Fibroblast of mammary gland (primary cell): ENCODE measurements at regions not wholly inside any gene's neighbourhood (a gene's known extent, or its start where the extent isn't known, plus 50 kb on each side); places are given as distances from the start of the nearest gene placed in this dataset.
A peak's percentile ranks its signal among the peaks of the same experiment; 100 is the strongest.

Experiments used
- DNase-seq: peaks from one replicate; pipeline ENCODE4 v3.0.0-alpha.2; 2010; ENCODE audit warnings: low read depth
- H3K4me3 ChIP-seq: 2 replicates; pipeline ENCODE4 v1.5.1; 2011; ENCODE audit warnings: low read depth, mild to moderate bottlenecking, low read length, moderate library complexity; ENCODE audit not compliant: control insufficient read depth
- CTCF ChIP-seq: conservative IDR thresholded peaks from 2 replicates; pipeline ENCODE4 v1.5.1; 2011; ENCODE audit warnings: low read depth, low read length, inconsistent platforms; ENCODE audit not compliant: control insufficient read depth, insufficient read depth

GRCh38 chr6:11428895-11429294, 108.7 kb upstream of the TMEM170B start:
- DNase-seq, result peak; percentile 92
- no peak overlapping the region for H3K4me3 ChIP-seq
- no peak for TF ChIP-seq CTCF

GRCh38 chr6:11428371-11428770, 109.2 kb upstream of the TMEM170B start:
- no peak for DNase-seq
- no peak for TF ChIP-seq CTCF

GRCh38 chr6:11427723-11428245, 109.8 kb upstream of the TMEM170B start:
- no peak overlapping the region for H3K4me3 ChIP-seq
- DNase-seq, result no peak
- TF ChIP-seq CTCF, result no peak

More at GRCh38 chr6:11428371-11428770, 109.2 kb upstream of the TMEM170B start:
- H3K4me3 ChIP-seq, result no peak overlapping the region

GRCh38 chr6:11427091-11427722, 110.3 kb upstream of the TMEM170B start:
- H3K4me3 ChIP-seq, result no peak overlapping the region
- TF ChIP-seq CTCF, result no peak
- DNase-seq, result no peak

GRCh38 chr6:11426571-11426970, 111.0 kb upstream of the TMEM170B start:
- TF ChIP-seq CTCF, result no peak
- DNase-seq, result peak; percentile 54
- no peak overlapping the region for H3K4me3 ChIP-seq

GRCh38 chr6:11425876-11426275, 111.7 kb upstream of the TMEM170B start:
- H3K4me3 ChIP-seq, result no peak overlapping the region
- no peak for DNase-seq
- TF ChIP-seq CTCF, result no peak
